GM18951 (cell line): ENCODE measurements at regions not wholly inside any gene's neighbourhood (a gene's known extent, or its start where the extent isn't known, plus 50 kb on each side); places are given as distances from the start of the nearest gene placed in this dataset.

Experiments
- POLR2A ChIP-seq: IDR thresholded peaks from 4 replicates; pipeline ENCODE4 v1.6.1; 2011; ENCODE audit warnings: mild to moderate bottlenecking; ENCODE audit not compliant: insufficient read length, insufficient read depth; ENCODE audit errors: extremely low read depth
- in situ Hi-C: fragments of 300-500 bp; cut with MboI; formaldehyde crosslinking; loops from one replicate; pipeline ENCODE4 v1.12.0; 2022; ENCODE audit warnings: low sequenced_read_pairs, mixed read lengths, inconsistent platforms; ENCODE audit not compliant: unreplicated experiment

- in situ Hi-C loops: no loop called here
- no peak for TF ChIP-seq POLR2A
Measured at GRCh38 chr18:78612801-78613200, 366.8 kb upstream of the SALL3 start.

GRCh38 chr18:78618726-78619125 is 360.9 kb upstream of the SALL3 start:
- in situ Hi-C loops: no loop called here
- no peak for TF ChIP-seq POLR2A

GRCh38 chr18:78619854-78620253 is 359.8 kb upstream of the SALL3 start:
- in situ Hi-C loops: no loop called here
- TF ChIP-seq POLR2A: no peak

GRCh38 chr18:78620326-78620725 is 359.3 kb upstream of the SALL3 start:
- in situ Hi-C loops: no loop called here
- no peak for TF ChIP-seq POLR2A

GRCh38 chr18:78621141-78621755 is 358.4 kb upstream of the SALL3 start:
- TF ChIP-seq POLR2A: no peak
- in situ Hi-C loops: no loop called here

- no peak for TF ChIP-seq POLR2A
- in situ Hi-C loops: no loop called here
Measured at GRCh38 chr18:78622251-78622906, 357.2 kb upstream of the SALL3 start.

GRCh38 chr18:78622907-78623541 is 356.6 kb upstream of the SALL3 start:
- in situ Hi-C loops: no loop called here
- TF ChIP-seq POLR2A: no peak

- in situ Hi-C loops: no loop called here
- no peak for TF ChIP-seq POLR2A
Measured at GRCh38 chr18:78624646-78625279, 354.9 kb upstream of the SALL3 start.

- in situ Hi-C loops: no loop called here
- no peak for TF ChIP-seq POLR2A
Measured at GRCh38 chr18:78625847-78626246, 353.8 kb upstream of the SALL3 start.

- TF ChIP-seq POLR2A: no peak
- in situ Hi-C loops: no loop called here
Measured at GRCh38 chr18:78627551-78628346, 351.9 kb upstream of the SALL3 start.

GRCh38 chr18:78629426-78629825 is 350.2 kb upstream of the SALL3 start:
- TF ChIP-seq POLR2A: no peak
- in situ Hi-C loops: no loop called here

- TF ChIP-seq POLR2A: no peak
- in situ Hi-C loops: no loop called here
Measured at GRCh38 chr18:78630356-78630755, 349.3 kb upstream of the SALL3 start.

- TF ChIP-seq POLR2A: no peak
- in situ Hi-C loops: no loop called here
Measured at GRCh38 chr18:78630981-78631510, 348.6 kb upstream of the SALL3 start.

- in situ Hi-C loops: no loop called here
- no peak for TF ChIP-seq POLR2A
Measured at GRCh38 chr18:78632111-78632541, 347.5 kb upstream of the SALL3 start.
